ENCODE measurements at regions not wholly inside any gene's neighbourhood (a gene's known extent, or its start where the extent isn't known, plus 50 kb on each side); places are given as distances from the start of the nearest gene placed in this dataset.

DNA sequence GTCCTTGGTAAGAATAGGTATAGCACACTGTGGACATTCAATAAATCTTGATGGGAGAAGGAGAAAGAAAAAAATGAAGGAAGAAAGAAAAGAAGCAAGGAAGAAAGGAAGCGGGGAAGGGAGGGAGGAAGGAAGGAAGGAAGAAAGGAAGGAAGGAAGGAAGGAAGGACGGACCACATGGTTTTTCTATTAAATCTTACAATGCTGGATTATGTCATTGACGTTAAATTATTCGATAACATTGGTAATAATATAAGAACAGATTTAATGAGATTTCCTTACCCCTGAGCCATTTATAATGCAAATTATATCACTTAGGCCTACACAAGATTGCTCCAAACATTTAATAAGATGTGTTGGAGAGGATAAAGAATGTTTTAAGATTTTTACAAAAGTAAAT, 124.9 kb upstream of the SYT1 start:
- H3K4me2 ChIP-seq: no peak overlapping the region
- no peak for TF ChIP-seq EZH2 (IDR thresholded peaks at IDR 0.05; ENCODE audit: borderline replicate concordance)
- no peak for TF ChIP-seq EZH2phosphoT487 (IDR thresholded peaks at IDR 0.05; ENCODE audit: low read depth, severe bottlenecking, unreplicated experiment)
- TF ChIP-seq, protein P1, sequence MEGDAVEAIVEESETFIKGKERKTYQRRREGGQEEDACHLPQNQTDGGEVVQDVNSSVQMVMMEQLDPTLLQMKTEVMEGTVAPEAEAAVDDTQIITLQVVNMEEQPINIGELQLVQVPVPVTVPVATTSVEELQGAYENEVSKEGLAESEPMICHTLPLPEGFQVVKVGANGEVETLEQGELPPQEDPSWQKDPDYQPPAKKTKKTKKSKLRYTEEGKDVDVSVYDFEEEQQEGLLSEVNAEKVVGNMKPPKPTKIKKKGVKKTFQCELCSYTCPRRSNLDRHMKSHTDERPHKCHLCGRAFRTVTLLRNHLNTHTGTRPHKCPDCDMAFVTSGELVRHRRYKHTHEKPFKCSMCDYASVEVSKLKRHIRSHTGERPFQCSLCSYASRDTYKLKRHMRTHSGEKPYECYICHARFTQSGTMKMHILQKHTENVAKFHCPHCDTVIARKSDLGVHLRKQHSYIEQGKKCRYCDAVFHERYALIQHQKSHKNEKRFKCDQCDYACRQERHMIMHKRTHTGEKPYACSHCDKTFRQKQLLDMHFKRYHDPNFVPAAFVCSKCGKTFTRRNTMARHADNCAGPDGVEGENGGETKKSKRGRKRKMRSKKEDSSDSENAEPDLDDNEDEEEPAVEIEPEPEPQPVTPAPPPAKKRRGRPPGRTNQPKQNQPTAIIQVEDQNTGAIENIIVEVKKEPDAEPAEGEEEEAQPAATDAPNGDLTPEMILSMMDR (IDR thresholded peaks at IDR 0.05; ENCODE audit: poor library complexity): no peak
- H2AFZ ChIP-seq: no peak overlapping the region
- no peaks in the 10 kb centered on the region for H4K20me1 ChIP-seq (ENCODE audit: insufficient read depth, poor library complexity, severe bottlenecking)
- no peaks in the 10 kb centered on the region for H3K9me3 ChIP-seq (ENCODE audit: low read depth)
- no peaks in the 10 kb centered on the region for H3K79me2 ChIP-seq
- H3K9me2 ChIP-seq (replicated peaks; ENCODE audit: insufficient read depth): no peaks in the 10 kb centered on the region
- no peak for DNase-seq (ENCODE audit: low spot score)
- no peaks in the 10 kb centered on the region for H3K4me1 ChIP-seq (ENCODE audit: insufficient read depth)
- no peak overlapping the region for H3K27ac ChIP-seq
- H3K36me3 ChIP-seq (replicated peaks; ENCODE audit: insufficient read depth, low read depth): no peaks in the 10 kb centered on the region
- no peak overlapping the region for H3K4me3 ChIP-seq
- 86% methylated on average over 4 of the region's 4 CpGs for WGBS (ENCODE audit: low lambda C conversion rate, missing lambda C conversion rate)
- H3K27me3 ChIP-seq: no peaks in the 10 kb centered on the region

DNA sequence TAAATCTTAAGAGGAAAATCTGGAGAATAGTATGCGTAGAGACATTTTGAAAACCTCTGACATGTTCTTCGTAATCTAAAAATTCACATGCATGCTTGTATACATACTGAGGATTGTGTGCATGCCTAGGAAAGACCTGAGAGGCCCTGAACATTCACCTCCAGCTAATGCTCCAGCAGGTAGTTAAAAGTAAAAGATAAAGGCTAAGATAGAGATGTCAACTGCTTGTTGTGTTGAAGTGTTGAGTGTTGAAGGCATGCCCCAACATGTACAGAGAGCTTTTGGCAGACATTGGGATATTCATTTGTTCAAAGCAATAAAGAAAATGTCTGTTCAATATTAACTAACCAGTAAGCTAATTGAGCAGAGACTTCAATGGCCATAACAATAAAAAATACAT, 118.6 kb upstream of the SYT1 start:
- Histone ChIP-seq H3K27me3 (no peaks in the 10 kb centered on the region), H3K4me2 (no peak overlapping the region), H2AFZ (no peak overlapping the region), H3K9me2 (replicated peaks; ENCODE audit: insufficient read depth) (no peaks in the 10 kb centered on the region), H3K36me3 (replicated peaks; ENCODE audit: insufficient read depth, low read depth) (no peaks in the 10 kb centered on the region), H3K27ac (no peak overlapping the region), H3K79me2 (no peaks in the 10 kb centered on the region), H4K20me1 (ENCODE audit: insufficient read depth, poor library complexity, severe bottlenecking) (no peaks in the 10 kb centered on the region), H3K9me3 (ENCODE audit: low read depth) (no peaks in the 10 kb centered on the region), H3K4me3 (no peak overlapping the region), H3K4me1 (ENCODE audit: insufficient read depth) (no peaks in the 10 kb centered on the region)
- TF ChIP-seq EZH2 (IDR thresholded peaks at IDR 0.05; ENCODE audit: borderline replicate concordance) (no peak), EZH2phosphoT487 (IDR thresholded peaks at IDR 0.05; ENCODE audit: low read depth, severe bottlenecking, unreplicated experiment) (no peak)
- TF ChIP-seq, protein P1 (IDR thresholded peaks at IDR 0.05; ENCODE audit: poor library complexity): no peak
- WGBS (ENCODE audit: low lambda C conversion rate, missing lambda C conversion rate): 78% methylated on average over 2 of the region's 2 CpGs
- no peak for DNase-seq (ENCODE audit: low spot score)

DNA sequence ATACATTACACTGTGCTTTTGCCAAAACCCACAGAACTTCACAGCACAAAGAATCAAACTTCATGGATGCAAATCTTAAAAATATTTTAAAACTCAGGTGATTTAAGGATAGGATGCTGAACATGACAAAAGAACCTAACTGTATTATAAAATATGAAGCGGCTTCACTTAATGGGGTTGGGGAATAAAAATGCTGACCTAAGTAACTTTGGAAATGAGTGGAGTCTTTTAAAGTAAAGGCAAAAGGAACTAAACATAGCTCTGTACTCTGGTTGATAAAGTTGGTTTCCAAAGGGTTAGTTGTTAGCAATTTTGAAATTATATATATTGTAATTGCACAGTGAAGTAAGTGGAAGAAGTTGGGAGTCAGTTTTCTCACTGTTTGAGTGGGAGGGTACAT, 111.5 kb upstream of the SYT1 start:
- Histone ChIP-seq H3K79me2 (no peaks in the 10 kb centered on the region), H4K20me1 (ENCODE audit: insufficient read depth, poor library complexity, severe bottlenecking) (no peaks in the 10 kb centered on the region), H3K4me3 (no peak overlapping the region), H2AFZ (no peak overlapping the region), H3K27ac (no peak overlapping the region), H3K9me3 (ENCODE audit: low read depth) (no peaks in the 10 kb centered on the region), H3K4me2 (no peak overlapping the region), H3K4me1 (ENCODE audit: insufficient read depth) (no peaks in the 10 kb centered on the region), H3K36me3 (replicated peaks; ENCODE audit: insufficient read depth, low read depth) (no peaks in the 10 kb centered on the region), H3K27me3 (no peaks in the 10 kb centered on the region), H3K9me2 (replicated peaks; ENCODE audit: insufficient read depth) (no peaks in the 10 kb centered on the region)
- TF ChIP-seq EZH2phosphoT487 (IDR thresholded peaks at IDR 0.05; ENCODE audit: low read depth, severe bottlenecking, unreplicated experiment) (no peak), EZH2 (IDR thresholded peaks at IDR 0.05; ENCODE audit: borderline replicate concordance) (no peak)
- TF ChIP-seq, protein P1 (IDR thresholded peaks at IDR 0.05; ENCODE audit: poor library complexity): no peak
- no peak for DNase-seq (ENCODE audit: low spot score)
- 97% methylated on average over 1 of the region's 1 CpG for WGBS (ENCODE audit: low lambda C conversion rate, missing lambda C conversion rate)

DNA sequence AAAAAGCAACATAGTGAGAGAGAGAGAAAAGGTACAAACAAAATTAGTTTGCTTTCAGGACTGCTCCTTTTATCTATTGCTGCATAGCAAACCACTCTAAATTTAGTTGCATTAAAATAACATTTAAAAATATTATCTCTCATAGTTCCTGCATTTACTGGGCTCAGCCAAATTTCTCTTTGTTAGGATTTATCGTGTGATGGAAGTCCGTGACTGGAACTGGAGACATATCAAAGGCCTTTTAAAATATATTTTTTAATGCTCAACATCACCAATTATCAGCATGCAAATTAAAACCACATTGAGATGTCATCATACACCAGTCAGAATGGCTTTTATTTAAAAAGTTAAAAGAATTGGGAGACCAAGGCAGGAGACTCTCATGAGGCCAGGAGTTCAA, 107.6 kb upstream of the SYT1 start:
- no peak overlapping the region for H3K4me3 ChIP-seq
- 74% methylated on average over 2 of the region's 2 CpGs for WGBS (ENCODE audit: low lambda C conversion rate, missing lambda C conversion rate)

More for the DNA sequence above, 107.6 kb upstream of the SYT1 start:
- Histone ChIP-seq H4K20me1 (ENCODE audit: insufficient read depth, poor library complexity, severe bottlenecking) (no peaks in the 10 kb centered on the region), H3K4me1 (ENCODE audit: insufficient read depth) (no peaks in the 10 kb centered on the region), H3K36me3 (replicated peaks; ENCODE audit: insufficient read depth, low read depth) (no peaks in the 10 kb centered on the region), H3K4me2 (no peak overlapping the region), H3K27me3 (no peaks in the 10 kb centered on the region), H3K79me2 (no peaks in the 10 kb centered on the region), H3K9me3 (ENCODE audit: low read depth) (no peaks in the 10 kb centered on the region), H3K9me2 (replicated peaks; ENCODE audit: insufficient read depth) (no peaks in the 10 kb centered on the region), H3K27ac (no peak overlapping the region), H2AFZ (no peak overlapping the region)
- no peak for TF ChIP-seq EZH2 (IDR thresholded peaks at IDR 0.05; ENCODE audit: borderline replicate concordance)
- TF ChIP-seq, protein P1 (IDR thresholded peaks at IDR 0.05; ENCODE audit: poor library complexity): no peak
- no peak for TF ChIP-seq EZH2phosphoT487 (IDR thresholded peaks at IDR 0.05; ENCODE audit: low read depth, severe bottlenecking, unreplicated experiment)
- DNase-seq (ENCODE audit: low spot score): no peak

All from hepatocyte (in vitro differentiated cells).